ENCODE measurements at regions not wholly inside any gene's neighbourhood (a gene's known extent, or its start where the extent isn't known, plus 50 kb on each side); places are given as distances from the start of the nearest gene placed in this dataset.

DNA sequence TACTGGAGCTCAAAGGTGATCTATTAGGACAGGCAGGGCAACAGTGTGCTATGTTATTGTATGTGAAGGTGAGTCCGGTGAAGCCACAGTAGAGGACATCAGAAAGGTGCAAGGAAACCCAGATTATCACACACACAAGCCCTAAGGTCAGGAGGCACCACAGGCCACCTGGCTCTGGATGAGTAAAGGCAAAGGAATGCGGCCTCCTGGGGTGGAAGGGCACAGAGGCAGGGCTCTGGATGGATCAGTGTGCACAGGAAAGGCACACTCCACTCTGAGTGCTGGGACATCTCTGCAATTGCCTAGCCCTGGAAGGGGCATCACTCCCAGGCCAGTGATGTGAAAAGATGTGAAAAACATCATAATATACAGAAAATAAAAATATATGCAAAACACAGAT lies 683.5 kb downstream of the TRIML1 start:
- no peak for DNase-seq
- TF ChIP-seq, protein P1, sequence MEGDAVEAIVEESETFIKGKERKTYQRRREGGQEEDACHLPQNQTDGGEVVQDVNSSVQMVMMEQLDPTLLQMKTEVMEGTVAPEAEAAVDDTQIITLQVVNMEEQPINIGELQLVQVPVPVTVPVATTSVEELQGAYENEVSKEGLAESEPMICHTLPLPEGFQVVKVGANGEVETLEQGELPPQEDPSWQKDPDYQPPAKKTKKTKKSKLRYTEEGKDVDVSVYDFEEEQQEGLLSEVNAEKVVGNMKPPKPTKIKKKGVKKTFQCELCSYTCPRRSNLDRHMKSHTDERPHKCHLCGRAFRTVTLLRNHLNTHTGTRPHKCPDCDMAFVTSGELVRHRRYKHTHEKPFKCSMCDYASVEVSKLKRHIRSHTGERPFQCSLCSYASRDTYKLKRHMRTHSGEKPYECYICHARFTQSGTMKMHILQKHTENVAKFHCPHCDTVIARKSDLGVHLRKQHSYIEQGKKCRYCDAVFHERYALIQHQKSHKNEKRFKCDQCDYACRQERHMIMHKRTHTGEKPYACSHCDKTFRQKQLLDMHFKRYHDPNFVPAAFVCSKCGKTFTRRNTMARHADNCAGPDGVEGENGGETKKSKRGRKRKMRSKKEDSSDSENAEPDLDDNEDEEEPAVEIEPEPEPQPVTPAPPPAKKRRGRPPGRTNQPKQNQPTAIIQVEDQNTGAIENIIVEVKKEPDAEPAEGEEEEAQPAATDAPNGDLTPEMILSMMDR (IDR thresholded peaks at IDR 0.05): no peak
- H3K9me3 ChIP-seq: no peaks in the 10 kb centered on the region
- no peak overlapping the region for H3K27ac ChIP-seq
- no peak overlapping the region for H3K4me3 ChIP-seq
- no peaks in the 10 kb centered on the region for H3K4me1 ChIP-seq
- no peaks in the 10 kb centered on the region for H3K36me3 ChIP-seq
- no peaks in the 10 kb centered on the region for H3K27me3 ChIP-seq
- intact Hi-C loops (cut with DNase I; ENCODE audit: low total_unique reads): no loop called here

DNA sequence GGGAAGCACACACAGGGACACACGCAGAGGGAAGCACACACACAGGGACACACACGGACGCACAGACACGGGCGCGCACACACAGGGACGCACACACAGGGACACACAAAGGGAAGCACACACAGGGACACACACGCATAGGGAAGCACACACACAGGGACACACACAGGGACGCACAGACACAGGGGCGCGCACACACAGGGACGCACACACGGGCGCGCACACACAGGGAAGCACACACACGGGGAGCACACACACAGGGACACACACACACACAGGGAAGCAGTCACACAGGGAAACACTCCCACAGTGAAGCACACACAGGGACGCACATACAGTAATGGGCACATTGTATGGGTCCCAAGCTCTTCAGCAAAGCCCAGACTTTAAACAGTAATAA lies 685.3 kb downstream of the TRIML1 start:
- no peaks in the 10 kb centered on the region for H3K27me3 ChIP-seq
- DNase-seq: no peak
- H3K4me3 ChIP-seq: no peak overlapping the region
- no peaks in the 10 kb centered on the region for H3K36me3 ChIP-seq
- no peaks in the 10 kb centered on the region for H3K9me3 ChIP-seq
- TF ChIP-seq, protein P1 (IDR thresholded peaks at IDR 0.05): no peak
- intact Hi-C loops (cut with DNase I; ENCODE audit: low total_unique reads): no loop called here
- no peak overlapping the region for H3K27ac ChIP-seq
- no peaks in the 10 kb centered on the region for H3K4me1 ChIP-seq

DNA sequence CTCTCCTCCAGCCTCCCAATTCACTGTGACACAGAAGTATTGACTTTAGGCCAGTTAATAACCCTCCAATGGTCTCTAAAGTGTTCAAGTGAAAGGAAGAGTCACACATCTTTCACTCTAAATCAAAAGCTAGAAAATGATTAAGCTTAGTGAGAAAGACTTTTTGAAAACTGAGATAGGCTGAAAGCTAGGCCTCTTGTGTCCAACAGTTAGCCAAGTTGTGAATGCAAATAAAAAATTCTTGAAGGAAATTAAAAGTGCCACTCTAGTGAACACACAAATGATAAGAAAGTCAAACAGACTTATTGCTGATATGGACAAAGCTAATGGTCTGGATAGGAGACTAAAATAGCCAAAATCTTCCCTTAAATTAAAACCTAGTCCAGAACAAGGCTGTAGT lies 687.2 kb downstream of the TRIML1 start:
- no peaks in the 10 kb centered on the region for H3K27me3 ChIP-seq
- H3K4me3 ChIP-seq: no peak overlapping the region
- no peak overlapping the region for H3K27ac ChIP-seq
- intact Hi-C loops (cut with DNase I; ENCODE audit: low total_unique reads): no loop called here
- no peaks in the 10 kb centered on the region for H3K36me3 ChIP-seq
- TF ChIP-seq, protein P1 (IDR thresholded peaks at IDR 0.05): no peak
- no peaks in the 10 kb centered on the region for H3K4me1 ChIP-seq
- no peaks in the 10 kb centered on the region for H3K9me3 ChIP-seq
- no peak for DNase-seq

DNA sequence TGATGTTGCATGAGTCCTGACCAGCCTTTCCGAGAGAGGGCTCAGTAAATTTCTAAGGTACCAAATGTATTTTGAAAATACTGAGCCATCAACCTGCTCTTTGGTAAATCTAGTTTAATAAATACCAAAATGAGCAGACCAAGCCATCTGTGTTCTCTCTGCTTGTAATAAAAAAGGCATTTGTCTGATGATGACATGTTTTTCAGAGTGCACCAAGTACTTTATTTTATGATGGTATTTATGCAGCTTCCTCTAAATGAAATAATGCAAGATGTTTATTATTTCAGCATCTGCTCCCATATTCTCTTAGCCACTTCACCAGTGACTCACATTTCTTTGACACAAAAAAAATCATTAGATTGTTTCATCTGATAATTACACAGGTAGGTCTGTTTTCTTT lies 700.5 kb downstream of the TRIML1 start:
- H3K4me3 ChIP-seq: no peak overlapping the region
- TF ChIP-seq, protein P1 (IDR thresholded peaks at IDR 0.05): no peak
- intact Hi-C loops (cut with DNase I; ENCODE audit: low total_unique reads): no loop called here
- no peak overlapping the region for H3K27ac ChIP-seq
- no peaks in the 10 kb centered on the region for H3K36me3 ChIP-seq
- H3K9me3 ChIP-seq: no peaks in the 10 kb centered on the region
- H3K27me3 ChIP-seq: no peaks in the 10 kb centered on the region
- DNase-seq: no peak
- H3K4me1 ChIP-seq: no peaks in the 10 kb centered on the region

DNA sequence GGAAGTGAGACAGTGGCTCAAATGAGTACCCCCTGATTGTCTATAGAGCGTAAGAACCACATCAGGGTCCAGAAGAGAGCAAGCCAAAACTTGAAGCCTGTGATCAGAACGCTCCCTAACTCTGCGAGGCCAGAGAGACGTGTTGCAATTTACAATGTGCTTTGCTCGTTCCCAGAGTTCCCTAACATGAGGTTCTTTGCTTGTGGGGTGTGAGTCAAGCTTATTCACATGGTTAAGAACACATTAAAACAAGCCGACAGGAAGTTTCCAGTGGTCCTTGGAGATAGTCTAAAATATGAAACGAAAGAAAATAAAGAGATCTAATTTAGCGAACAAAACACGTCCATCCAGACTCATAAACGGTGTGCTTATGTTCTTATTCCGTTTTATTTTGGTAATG lies 702.3 kb downstream of the TRIML1 start:
- TF ChIP-seq, protein P1 (IDR thresholded peaks at IDR 0.05): no peak
- Histone ChIP-seq H3K4me1 (no peaks in the 10 kb centered on the region), H3K27me3 (no peaks in the 10 kb centered on the region), H3K4me3 (no peak overlapping the region), H3K9me3 (no peaks in the 10 kb centered on the region), H3K36me3 (no peaks in the 10 kb centered on the region), H3K27ac (no peak overlapping the region)
- intact Hi-C loops (cut with DNase I; ENCODE audit: low total_unique reads): no loop called here
- DNase-seq: no peak

DNA sequence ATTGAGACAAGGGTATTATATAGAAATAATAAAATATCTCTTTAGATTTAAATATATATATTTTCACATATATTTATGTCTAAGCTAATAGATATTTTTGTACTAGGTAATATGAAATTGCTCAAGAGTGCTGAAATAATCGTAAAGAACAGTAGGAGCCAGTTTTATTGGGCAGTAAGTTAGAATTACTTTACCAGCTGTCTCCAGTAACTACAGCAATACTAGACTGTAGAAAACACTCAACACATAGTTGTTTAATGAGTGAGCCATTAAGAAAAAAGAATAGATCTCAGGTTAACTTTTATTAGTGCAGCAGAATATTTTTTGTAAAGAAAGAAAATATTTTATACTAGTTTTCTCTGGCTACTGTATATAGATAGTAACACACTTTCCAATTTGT lies 715.2 kb downstream of the TRIML1 start:
- no peaks in the 10 kb centered on the region for H3K36me3 ChIP-seq
- DNase-seq: no peak
- H3K9me3 ChIP-seq: peaks cover 0 to 8% (median 0%) of the 10 kb centered on the region in 3 donors
- H3K4me1 ChIP-seq: no peaks in the 10 kb centered on the region
- TF ChIP-seq, protein P1 (IDR thresholded peaks at IDR 0.05): no peak
- intact Hi-C loops (cut with DNase I; ENCODE audit: low total_unique reads): no loop called here
- H3K4me3 ChIP-seq: no peak overlapping the region
- H3K27ac ChIP-seq: no peak overlapping the region
- no peaks in the 10 kb centered on the region for H3K27me3 ChIP-seq
